Fibroblast of lung (primary cell): ENCODE measurements at regions not wholly inside any gene's neighbourhood (a gene's known extent, or its start where the extent isn't known, plus 50 kb on each side); places are given as distances from the start of the nearest gene placed in this dataset.

Experiments
- DNase-seq, 2 donors: peaks; one replicate each; pipeline versions ENCODE4 v3.0.0 to v3.0.0-alpha.2; 2010; ENCODE audit warnings: low read depth in 2 of 2
- H2AFZ ChIP-seq: 2 replicates; pipeline ENCODE4 v1.5.1; 2012; ENCODE audit warnings: low read length, control low read depth, inconsistent platforms
- H3K27ac ChIP-seq: 2 replicates; pipeline ENCODE4 v1.5.1; 2011; ENCODE audit warnings: low read length, control low read depth; ENCODE audit not compliant: insufficient read depth
- H3K27me3 ChIP-seq: 2 replicates; pipeline ENCODE4 v1.5.1; 2011; ENCODE audit warnings: mild to moderate bottlenecking, low read length; ENCODE audit not compliant: control insufficient read depth, insufficient read depth
- H3K36me3 ChIP-seq: 2 replicates; pipeline ENCODE4 v1.5.1; 2011; ENCODE audit warnings: low read length; ENCODE audit not compliant: control insufficient read depth, insufficient read depth
- H3K4me1 ChIP-seq: 2 replicates; pipeline ENCODE4 v1.5.1; 2011; ENCODE audit warnings: low read length; ENCODE audit not compliant: control insufficient read depth, insufficient read depth; ENCODE audit errors: extremely low read depth
- H3K4me2 ChIP-seq: 2 replicates; pipeline ENCODE4 v1.5.1; 2011; ENCODE audit warnings: low read length, control low read depth; ENCODE audit not compliant: insufficient read depth; ENCODE audit errors: extremely low read depth
- H3K4me3 ChIP-seq, 4 experiments: fragments of 200-600 bp in 1 of 4; sonication (generic) in 1 of 4; replicated peaks in 1 of 4; 2 replicates each; pipeline ENCODE4 v1.5.1; 2011 to 2016; ENCODE audit warnings: low read length in 4 of 4, low read depth in 3 of 4, mild to moderate bottlenecking in 3 of 4, control low read depth in 2 of 4, inconsistent platforms in 1 of 4, mixed read lengths in 1 of 4; ENCODE audit not compliant: insufficient read depth in 1 of 4; ENCODE audit errors: control extremely low read depth in 1 of 4
- H3K79me2 ChIP-seq: 2 replicates; pipeline ENCODE4 v1.5.1; 2012; ENCODE audit warnings: mild to moderate bottlenecking, low read length, inconsistent platforms; ENCODE audit not compliant: control insufficient read depth, insufficient read depth
- H3K9ac ChIP-seq: 2 replicates; pipeline ENCODE4 v1.5.1; 2011; ENCODE audit warnings: mild to moderate bottlenecking, low read length, control low read depth; ENCODE audit not compliant: insufficient read depth
- H3K9me3 ChIP-seq: 2 replicates; pipeline ENCODE4 v1.5.1; 2012; ENCODE audit warnings: low read depth, low read length; ENCODE audit not compliant: control insufficient read depth, insufficient read depth
- H4K20me1 ChIP-seq: 2 replicates; pipeline ENCODE4 v1.5.1; 2011; ENCODE audit warnings: low read length; ENCODE audit not compliant: control insufficient read depth, insufficient read depth; ENCODE audit errors: extremely low read depth
- CTCF ChIP-seq, 2 donors: IDR thresholded peaks in 1 of 2; conservative IDR thresholded peaks in 1 of 2; 1 replicate in 1 of 2; 2 replicates in 1 of 2; pipeline ENCODE4 v1.5.1; 2011 to 2012; ENCODE audit warnings: low read length in 2 of 2, control low read depth in 1 of 2, inconsistent platforms in 1 of 2, low read depth in 1 of 2, mild to moderate bottlenecking in 1 of 2
- EZH2 ChIP-seq: IDR thresholded peaks from 2 replicates; pipeline ENCODE4 v1.5.1; 2012; ENCODE audit warnings: low read length, control low read depth, mild to moderate bottlenecking; ENCODE audit errors: missing control alignments

- H3K79me2 ChIP-seq, result no peaks in the 10 kb centered on the region
These were observed 152.7 kb upstream of the ADRA1B start for GRCh38 chr5:159763562-159763961.

GRCh38 chr5:159764283-159765134, 151.8 kb upstream of the ADRA1B start:
- peak overlapping the region; percentile 36 for H3K4me2 ChIP-seq
- H2AFZ ChIP-seq, result no peak overlapping the region
- peak overlapping the region; percentile 67 for H3K27ac ChIP-seq
- no peaks in the 10 kb centered on the region for H3K36me3 ChIP-seq
- H4K20me1 ChIP-seq, result no peaks in the 10 kb centered on the region
- H3K4me1 ChIP-seq, result peaks cover 5% of the 10 kb centered on the region
- no peaks in the 10 kb centered on the region for H3K79me2 ChIP-seq
- no peaks in the 10 kb centered on the region for H3K27me3 ChIP-seq
- H3K9ac ChIP-seq, result no peak overlapping the region
- DNase-seq, result peak; percentile 71 to 93
- H3K9me3 ChIP-seq, result no peaks in the 10 kb centered on the region
- TF ChIP-seq CTCF (conservative IDR thresholded peaks at IDR 0.05 in 1 of 2, IDR thresholded peaks at IDR 0.05 in 1 of 2; ENCODE audit: low read depth in 1 of 2, low read length in 2 of 2) (no peak), EZH2 (no peak)
- H3K4me3 ChIP-seq, result no peak overlapping the region

More at GRCh38 chr5:159763562-159763961, 152.7 kb upstream of the ADRA1B start:
- Histone ChIP-seq H3K4me3 (no peak overlapping the region), H3K27me3 (no peaks in the 10 kb centered on the region), H3K27ac (no peak overlapping the region), H3K4me1 (peaks cover 5% of the 10 kb centered on the region), H3K4me2 (no peak overlapping the region), H4K20me1 (no peaks in the 10 kb centered on the region), H3K36me3 (no peaks in the 10 kb centered on the region), H2AFZ (no peak overlapping the region), H3K9ac (no peak overlapping the region), H3K9me3 (no peaks in the 10 kb centered on the region)
- no peak for TF ChIP-seq CTCF (conservative IDR thresholded peaks at IDR 0.05 in 1 of 2, IDR thresholded peaks at IDR 0.05 in 1 of 2; ENCODE audit: low read depth in 1 of 2, low read length in 2 of 2)
- TF ChIP-seq EZH2, result no peak
- peak in 1 of 2 donors; percentile 34 for DNase-seq

- Histone ChIP-seq H4K20me1 (no peaks in the 10 kb centered on the region), H3K9me3 (no peaks in the 10 kb centered on the region), H3K36me3 (no peaks in the 10 kb centered on the region), H3K4me2 (no peak overlapping the region), H3K27ac (peak overlapping the region; percentile 67), H3K79me2 (no peaks in the 10 kb centered on the region), H3K4me3 (no peak overlapping the region), H3K4me1 (peaks cover 5% of the 10 kb centered on the region), H3K9ac (no peak overlapping the region), H3K27me3 (no peaks in the 10 kb centered on the region), H2AFZ (no peak overlapping the region)
- peak in 1 of 2 donors; percentile 61 for DNase-seq
- TF ChIP-seq CTCF (conservative IDR thresholded peaks at IDR 0.05 in 1 of 2, IDR thresholded peaks at IDR 0.05 in 1 of 2; ENCODE audit: low read depth in 1 of 2, low read length in 2 of 2) (no peak), EZH2 (no peak)
These were observed 151.2 kb upstream of the ADRA1B start for GRCh38 chr5:159765135-159765433.
